ENCODE measurements at regions not wholly inside any gene's neighbourhood (a gene's known extent, or its start where the extent isn't known, plus 50 kb on each side); places are given as distances from the start of the nearest gene placed in this dataset.

- no peaks in the 10 kb centered on the region for H3K36me3 ChIP-seq (ENCODE audit: control insufficient read depth, insufficient read depth, low read length, severe bottlenecking)
- peaks cover 10% of the 10 kb centered on the region for H3K4me1 ChIP-seq (ENCODE audit: control insufficient read depth, insufficient read depth, low read length)
- no peaks in the 10 kb centered on the region for H3K9me3 ChIP-seq (ENCODE audit: control insufficient read depth, low read length)
- no peak overlapping the region for H3K9ac ChIP-seq (ENCODE audit: low read length)
- DNase-seq (ENCODE audit: low read depth) = no peak
- H3K4me3 ChIP-seq (ENCODE audit: low read length) = no peak overlapping the region
- H3K27me3 ChIP-seq (replicated peaks; ENCODE audit: control insufficient read depth, insufficient read depth, low read length) = no peaks in the 10 kb centered on the region
These were observed 303.3 kb upstream of the CBLB start for GRCh38 chr3:106172101-106172500.

DNA sequence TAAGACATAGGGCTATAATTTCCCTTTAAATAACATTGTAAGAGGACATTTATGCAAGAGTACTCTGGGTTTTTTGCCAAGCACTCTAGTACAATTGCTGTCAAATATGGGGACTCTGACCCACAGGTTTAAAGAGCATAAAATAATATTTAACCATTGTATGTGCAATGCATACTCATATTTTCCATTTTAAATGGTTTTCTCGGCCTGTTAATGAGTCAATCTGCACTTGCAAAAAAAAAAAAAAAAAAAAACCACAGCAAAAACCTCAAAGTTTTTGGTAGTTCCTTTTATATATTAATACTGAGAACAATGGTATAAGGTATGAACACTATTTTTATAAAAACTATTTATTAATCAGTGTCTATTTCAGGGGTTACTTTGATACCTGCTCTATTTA lies 304.0 kb upstream of the CBLB start:
- no peaks in the 10 kb centered on the region for H3K27me3 ChIP-seq (replicated peaks; ENCODE audit: control insufficient read depth, insufficient read depth, low read length)
- H3K4me1 ChIP-seq (ENCODE audit: control insufficient read depth, insufficient read depth, low read length) = peaks cover 10% of the 10 kb centered on the region
- H3K9me3 ChIP-seq (ENCODE audit: control insufficient read depth, low read length) = no peaks in the 10 kb centered on the region
- no peak overlapping the region for H3K9ac ChIP-seq (ENCODE audit: low read length)
- no peak overlapping the region for H3K4me3 ChIP-seq (ENCODE audit: low read length)
- no peaks in the 10 kb centered on the region for H3K36me3 ChIP-seq (ENCODE audit: control insufficient read depth, insufficient read depth, low read length, severe bottlenecking)
- DNase-seq (ENCODE audit: low read depth) = no peak

DNA sequence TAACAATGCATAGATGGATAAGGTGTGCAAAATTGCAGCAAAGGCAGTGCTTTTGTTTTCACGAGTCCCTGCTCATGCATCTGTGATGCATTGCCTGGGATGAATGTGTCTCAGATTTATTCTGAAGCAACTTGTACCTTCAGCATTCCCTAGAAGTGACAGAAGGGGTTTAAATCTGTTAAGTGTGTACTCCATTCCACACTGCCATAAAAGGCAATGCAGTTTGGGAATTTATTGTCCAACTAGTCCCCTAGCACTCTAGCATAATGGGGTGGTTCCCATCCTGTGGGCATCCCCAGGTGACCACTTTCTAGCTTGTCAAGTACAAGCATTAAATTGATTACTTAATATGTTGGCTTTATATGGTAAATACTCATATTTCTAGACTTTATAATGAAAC lies 306.5 kb upstream of the CBLB start:
- no peaks in the 10 kb centered on the region for H3K36me3 ChIP-seq (ENCODE audit: control insufficient read depth, insufficient read depth, low read length, severe bottlenecking)
- H3K9ac ChIP-seq (ENCODE audit: low read length) = no peak overlapping the region
- H3K9me3 ChIP-seq (ENCODE audit: control insufficient read depth, low read length) = no peaks in the 10 kb centered on the region
- H3K27me3 ChIP-seq (replicated peaks; ENCODE audit: control insufficient read depth, insufficient read depth, low read length) = no peaks in the 10 kb centered on the region
- DNase-seq (ENCODE audit: low read depth) = no peak
- H3K4me1 ChIP-seq (ENCODE audit: control insufficient read depth, insufficient read depth, low read length) = peaks cover 10% of the 10 kb centered on the region
- no peak overlapping the region for H3K4me3 ChIP-seq (ENCODE audit: low read length)

- DNase-seq (ENCODE audit: low read depth) = peak; percentile 48
- Histone ChIP-seq H3K4me3 (ENCODE audit: low read length) (peak overlapping the region; percentile 56), H3K36me3 (ENCODE audit: control insufficient read depth, insufficient read depth, low read length, severe bottlenecking) (no peaks in the 10 kb centered on the region), H3K9me3 (ENCODE audit: control insufficient read depth, low read length) (no peaks in the 10 kb centered on the region), H3K9ac (ENCODE audit: low read length) (peak overlapping the region; percentile 47), H3K4me1 (ENCODE audit: control insufficient read depth, insufficient read depth, low read length) (peaks cover 10% of the 10 kb centered on the region), H3K27me3 (replicated peaks; ENCODE audit: control insufficient read depth, insufficient read depth, low read length) (no peaks in the 10 kb centered on the region)
These were observed 307.9 kb upstream of the CBLB start for GRCh38 chr3:106176734-106177133.

DNA sequence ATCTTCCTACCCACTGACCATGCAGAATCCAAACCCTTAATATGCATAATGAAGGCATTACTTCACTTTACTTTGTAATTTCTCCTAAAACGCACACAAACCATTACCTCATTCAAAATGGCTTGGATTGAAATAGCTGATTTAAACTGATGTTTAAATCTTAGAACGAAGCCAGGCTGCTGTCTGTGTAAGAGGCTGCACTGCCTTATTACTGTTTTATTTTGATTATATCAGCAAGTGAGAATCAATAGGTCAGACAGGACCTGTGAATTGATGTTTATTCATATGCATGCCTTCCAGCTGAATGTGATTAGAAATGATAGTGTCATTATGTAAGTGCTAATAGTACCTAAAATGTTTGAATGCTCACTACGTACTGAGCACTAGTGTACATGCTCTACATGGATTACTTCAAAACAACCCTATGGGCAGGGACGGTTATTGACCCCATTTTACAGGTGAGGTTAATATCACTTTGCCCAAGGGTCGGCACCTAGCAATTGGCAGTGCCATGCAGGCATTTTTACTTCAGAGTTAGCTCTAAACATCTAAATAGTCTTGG lies 314.2 kb upstream of the CBLB start:
- Histone ChIP-seq H3K9ac (ENCODE audit: low read length) (no peak overlapping the region), H3K27me3 (replicated peaks; ENCODE audit: control insufficient read depth, insufficient read depth, low read length) (no peaks in the 10 kb centered on the region), H3K4me1 (ENCODE audit: control insufficient read depth, insufficient read depth, low read length) (peaks cover 20% of the 10 kb centered on the region), H3K9me3 (ENCODE audit: control insufficient read depth, low read length) (no peaks in the 10 kb centered on the region), H3K36me3 (ENCODE audit: control insufficient read depth, insufficient read depth, low read length, severe bottlenecking) (no peaks in the 10 kb centered on the region), H3K4me3 (ENCODE audit: low read length) (no peak overlapping the region)
- DNase-seq (ENCODE audit: low read depth) = no peak

DNA sequence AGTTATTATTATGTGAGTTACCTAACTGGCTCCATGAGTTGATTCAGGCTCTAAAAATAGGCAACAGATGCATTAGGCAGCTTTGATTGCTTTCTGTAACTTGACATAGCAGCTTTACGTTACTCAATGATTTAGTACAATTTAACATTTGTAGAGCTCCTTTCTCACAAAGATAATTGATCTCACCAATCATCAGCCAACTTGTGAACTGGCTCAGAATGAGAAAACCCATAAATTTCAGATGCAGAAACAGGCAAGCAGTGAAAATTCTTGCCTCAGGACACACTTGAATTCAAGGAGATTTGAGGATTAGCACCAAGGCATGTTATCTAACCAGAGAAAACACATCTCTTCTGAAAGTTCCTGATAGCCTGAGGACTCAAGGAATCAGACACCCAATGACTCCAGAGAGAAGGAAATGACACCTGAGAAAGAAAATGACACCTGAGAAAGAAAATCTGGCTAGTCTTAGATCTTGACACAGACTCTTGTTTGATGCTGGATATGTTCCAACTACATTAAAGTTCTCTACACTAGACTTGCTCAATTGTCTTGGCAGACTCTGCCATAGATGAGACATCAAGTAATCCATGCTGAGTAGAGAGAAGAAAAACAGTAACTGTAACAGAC lies 315.1 kb upstream of the CBLB start:
- H3K9ac ChIP-seq (ENCODE audit: low read length) = no peak overlapping the region
- DNase-seq (ENCODE audit: low read depth) = peak; percentile 87

GRCh38 chr3:106184540-106185457 lies 316.0 kb upstream of the CBLB start:
- H3K4me3 ChIP-seq (ENCODE audit: low read length) = peak overlapping the region; percentile 48
- H3K27me3 ChIP-seq (replicated peaks; ENCODE audit: control insufficient read depth, insufficient read depth, low read length) = no peaks in the 10 kb centered on the region
- no peaks in the 10 kb centered on the region for H3K9me3 ChIP-seq (ENCODE audit: control insufficient read depth, low read length)
- no peak overlapping the region for H3K9ac ChIP-seq (ENCODE audit: low read length)
- no peaks in the 10 kb centered on the region for H3K36me3 ChIP-seq (ENCODE audit: control insufficient read depth, insufficient read depth, low read length, severe bottlenecking)
- no peak for DNase-seq (ENCODE audit: low read depth)
- H3K4me1 ChIP-seq (ENCODE audit: control insufficient read depth, insufficient read depth, low read length) = peaks cover 20% of the 10 kb centered on the region

More for the DNA sequence above, 315.1 kb upstream of the CBLB start:
- H3K36me3 ChIP-seq (ENCODE audit: control insufficient read depth, insufficient read depth, low read length, severe bottlenecking) = no peaks in the 10 kb centered on the region
- no peaks in the 10 kb centered on the region for H3K27me3 ChIP-seq (replicated peaks; ENCODE audit: control insufficient read depth, insufficient read depth, low read length)
- H3K4me1 ChIP-seq (ENCODE audit: control insufficient read depth, insufficient read depth, low read length) = peaks cover 20% of the 10 kb centered on the region
- H3K9me3 ChIP-seq (ENCODE audit: control insufficient read depth, low read length) = no peaks in the 10 kb centered on the region
- peak overlapping the region; percentile 48 for H3K4me3 ChIP-seq (ENCODE audit: low read length)

- H3K4me1 ChIP-seq (ENCODE audit: control insufficient read depth, insufficient read depth, low read length) = peaks cover 30% of the 10 kb centered on the region
- H3K36me3 ChIP-seq (ENCODE audit: control insufficient read depth, insufficient read depth, low read length, severe bottlenecking) = no peaks in the 10 kb centered on the region
- no peak overlapping the region for H3K4me3 ChIP-seq (ENCODE audit: low read length)
- H3K27me3 ChIP-seq (replicated peaks; ENCODE audit: control insufficient read depth, insufficient read depth, low read length) = no peaks in the 10 kb centered on the region
- H3K9me3 ChIP-seq (ENCODE audit: control insufficient read depth, low read length) = no peaks in the 10 kb centered on the region
- no peak for DNase-seq (ENCODE audit: low read depth)
- H3K9ac ChIP-seq (ENCODE audit: low read length) = no peak overlapping the region
These were observed 317.1 kb upstream of the CBLB start for GRCh38 chr3:106185949-106186348.

DNA sequence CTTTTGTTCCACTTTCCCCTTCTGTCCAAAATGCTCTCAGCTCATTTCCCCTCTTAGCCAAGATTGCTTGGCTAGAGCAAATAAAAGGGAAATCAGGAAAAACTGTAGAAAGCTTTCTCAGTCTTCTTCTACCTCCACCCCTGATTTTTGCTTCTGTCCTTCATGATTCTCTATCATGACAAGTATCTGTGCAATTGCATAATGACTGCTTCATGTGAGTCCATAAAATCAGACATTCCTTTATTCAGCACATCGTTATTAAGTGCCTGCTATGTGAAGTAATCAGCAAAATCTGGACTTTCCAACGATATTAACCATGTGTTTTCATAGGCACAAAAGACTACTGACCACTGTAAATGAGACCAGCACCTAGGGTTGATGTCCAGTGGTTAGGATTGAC lies 321.5 kb upstream of the CBLB start:
- no peak overlapping the region for H3K9ac ChIP-seq (ENCODE audit: low read length)
- H3K9me3 ChIP-seq (ENCODE audit: control insufficient read depth, low read length) = no peaks in the 10 kb centered on the region
- DNase-seq (ENCODE audit: low read depth) = no peak
- no peaks in the 10 kb centered on the region for H3K27me3 ChIP-seq (replicated peaks; ENCODE audit: control insufficient read depth, insufficient read depth, low read length)
- no peaks in the 10 kb centered on the region for H3K36me3 ChIP-seq (ENCODE audit: control insufficient read depth, insufficient read depth, low read length, severe bottlenecking)
- no peak overlapping the region for H3K4me3 ChIP-seq (ENCODE audit: low read length)
- peaks cover 15% of the 10 kb centered on the region for H3K4me1 ChIP-seq (ENCODE audit: control insufficient read depth, insufficient read depth, low read length)

GRCh38 chr3:106191211-106191610 lies 322.4 kb upstream of the CBLB start:
- no peak for DNase-seq (ENCODE audit: low read depth)
- Histone ChIP-seq H3K27me3 (replicated peaks; ENCODE audit: control insufficient read depth, insufficient read depth, low read length) (no peaks in the 10 kb centered on the region), H3K4me3 (ENCODE audit: low read length) (no peak overlapping the region)

GRCh38 chr3:106191913-106192312 lies 323.1 kb upstream of the CBLB start:
- DNase-seq (ENCODE audit: low read depth) = no peak
- Histone ChIP-seq H3K9me3 (ENCODE audit: control insufficient read depth, low read length) (no peaks in the 10 kb centered on the region), H3K4me3 (ENCODE audit: low read length) (no peak overlapping the region), H3K4me1 (ENCODE audit: control insufficient read depth, insufficient read depth, low read length) (peaks cover 15% of the 10 kb centered on the region), H3K36me3 (ENCODE audit: control insufficient read depth, insufficient read depth, low read length, severe bottlenecking) (no peaks in the 10 kb centered on the region), H3K9ac (ENCODE audit: low read length) (no peak overlapping the region), H3K27me3 (replicated peaks; ENCODE audit: control insufficient read depth, insufficient read depth, low read length) (no peaks in the 10 kb centered on the region)

More at GRCh38 chr3:106191211-106191610, 322.4 kb upstream of the CBLB start:
- Histone ChIP-seq H3K4me1 (ENCODE audit: control insufficient read depth, insufficient read depth, low read length) (peaks cover 15% of the 10 kb centered on the region), H3K36me3 (ENCODE audit: control insufficient read depth, insufficient read depth, low read length, severe bottlenecking) (no peaks in the 10 kb centered on the region), H3K9me3 (ENCODE audit: control insufficient read depth, low read length) (no peaks in the 10 kb centered on the region), H3K9ac (ENCODE audit: low read length) (no peak overlapping the region)
